HepG2 (cell line): ENCODE measurements at regions not wholly inside any gene's neighbourhood (a gene's known extent, or its start where the extent isn't known, plus 50 kb on each side); places are given as distances from the start of the nearest gene placed in this dataset.

Source experiments
- ATAC-seq: fragments of 200-7000 bp; cut with Tn5 transposase; 3 replicates; pipeline ENCODE4 v1.9.1; 2020; ENCODE audit warnings: mild to moderate bottlenecking, moderate library complexity
- BruUV-seq: library from RNA; stranded (reverse); fragments of 400-500 nt; replicated peaks from 2 replicates; lab custom pipeline; 2021; lab: Mats Ljungman, UMichigan
- CTCF ChIA-PET: fragments of 300-600 bp; formaldehyde crosslinking; extraction: SDS; loops from one replicate; lab custom pipeline; 2021; ENCODE audit warnings: low total read pairs, inconsistent platforms, low intra/inter-chr PET ratio; lab: Yijun Ruan, JAX
- POLR2A ChIA-PET: fragments of 350-600 bp; sonication (Branson Sonifier 250); formaldehyde crosslinking; loops from one replicate; lab custom pipeline; 2020; ENCODE audit warnings: antibody characterized with exemption, inconsistent platforms; lab: Yijun Ruan, JAX
- DNase-seq: peaks from one replicate; pipeline ENCODE4 v3.0.0-alpha.2; 2015; ENCODE audit warnings: low spot score
- FAIRE-seq: peaks from 3 replicates; lab custom pipeline; 2011; peaks lifted over from hg19 to GRCh38; lab: Jason Lieb, UNC
- H2AFZ ChIP-seq: one replicate; pipeline ENCODE4 v1.6.1; 2011; ENCODE audit warnings: low read length, inconsistent platforms
- H3K27ac ChIP-seq: fragments of 300-600 bp; 3 replicates; pipeline ENCODE4 v1.8.0; 2011; ENCODE audit warnings: mixed run types, mild to moderate bottlenecking, mixed read lengths, low read length, inconsistent platforms; ENCODE audit not compliant: insufficient read depth; ENCODE audit errors: extremely low read length
- H3K27me3 ChIP-seq, 2 experiments: fragments of 200-600 bp in 1 of 2; 2 replicates in 1 of 2; 3 replicates in 1 of 2; pipeline versions ENCODE4 v1.6.0 to v1.8.0; 2011; ENCODE audit warnings: low read length in 2 of 2, mild to moderate bottlenecking in 2 of 2, moderate library complexity in 2 of 2, inconsistent platforms in 1 of 2; ENCODE audit not compliant: insufficient read depth in 2 of 2, control insufficient read depth in 1 of 2
- H3K36me3 ChIP-seq, 2 experiments: fragments of 200-600 bp in 1 of 2; replicated peaks in 1 of 2; 2 replicates in 1 of 2; 3 replicates in 1 of 2; pipeline versions ENCODE4 v1.5.1 to v1.8.0; 2011; ENCODE audit warnings: low read length in 2 of 2, inconsistent platforms in 1 of 2; ENCODE audit not compliant: insufficient read depth in 2 of 2, control insufficient read depth in 1 of 2
- H3K4me1 ChIP-seq: 2 replicates; pipeline ENCODE4 v1.5.1; 2012; ENCODE audit warnings: low read length, inconsistent platforms; ENCODE audit not compliant: insufficient read depth
- H3K4me2 ChIP-seq: 2 replicates; pipeline ENCODE4 v1.6.0; 2011; ENCODE audit warnings: low read depth, low read length, inconsistent platforms
- H3K4me3 ChIP-seq, 3 experiments: fragments of 200-600 bp in 1 of 3; sonication (generic), shearing (Covaris generic) in 1 of 3; replicated peaks in 1 of 3; 2 replicates each; pipeline ENCODE4 v1.5.1; 2011 to 2016; ENCODE audit warnings: low read length in 3 of 3, inconsistent platforms in 2 of 3, low read depth in 2 of 3, mild to moderate bottlenecking in 2 of 3, control low read depth in 1 of 3, mixed read lengths in 1 of 3; ENCODE audit not compliant: insufficient read depth in 1 of 3
- H3K79me2 ChIP-seq: one replicate; pipeline ENCODE4 v1.6.1; 2011; ENCODE audit warnings: low read length, inconsistent platforms; ENCODE audit not compliant: insufficient read depth
- H3K9ac ChIP-seq: 2 replicates; pipeline ENCODE4 v1.6.0; 2011; ENCODE audit warnings: mild to moderate bottlenecking, low read depth, low read length, inconsistent platforms; ENCODE audit not compliant: insufficient read depth
- H3K9me3 ChIP-seq: 2 replicates; pipeline ENCODE4 v1.5.1; 2012; ENCODE audit warnings: mild to moderate bottlenecking, low read length
- H4K20me1 ChIP-seq: 2 replicates; pipeline ENCODE4 v1.6.0; 2011; ENCODE audit warnings: inconsistent platforms, mild to moderate bottlenecking, low read length, moderate library complexity; ENCODE audit not compliant: insufficient read depth
- AGO1 ChIP-seq: fragments of 200-400 bp; formaldehyde crosslinking; IDR thresholded peaks from 2 replicates; pipeline ENCODE4 v1.6.1; 2017; ENCODE audit warnings: mild to moderate bottlenecking, low read depth, low read length, moderate library complexity; ENCODE audit not compliant: poor library complexity, severe bottlenecking
- E2F1 ChIP-seq: sonication (generic); formaldehyde crosslinking; IDR thresholded peaks from 2 replicates; pipeline ENCODE4 v1.5.0; 2020; ENCODE audit warnings: missing genetic modification reagents
- MYC ChIP-seq: sonication (generic); formaldehyde crosslinking; IDR thresholded peaks from 2 replicates; pipeline ENCODE4 v1.9.0; 2021; ENCODE audit warnings: missing genetic modification reagents, borderline replicate concordance
- PRMT3 ChIP-seq: sonication (generic); formaldehyde crosslinking; IDR thresholded peaks from 2 replicates; pipeline ENCODE4 v1.8.1; 2022; ENCODE audit warnings: low read depth, mild to moderate bottlenecking, moderate library complexity, missing genetic modification reagents, borderline replicate concordance
- RBFOX2 ChIP-seq: fragments of 200-400 bp; formaldehyde crosslinking; IDR thresholded peaks from 2 replicates; pipeline ENCODE4 v1.6.1; 2017; ENCODE audit warnings: low read depth, mild to moderate bottlenecking, low read length
- ZBTB37 ChIP-seq: sonication (generic); formaldehyde crosslinking; IDR thresholded peaks from 2 replicates; pipeline ENCODE4 v1.4.0; 2020; ENCODE audit warnings: mild to moderate bottlenecking, missing genetic modification reagents
- ZNF235 ChIP-seq: sonication (generic); formaldehyde crosslinking; IDR thresholded peaks from 2 replicates; pipeline ENCODE4 v1.8.1; 2023; ENCODE audit warnings: mild to moderate bottlenecking, missing genetic modification reagents, borderline replicate concordance
- ZNF296 ChIP-seq: sonication (generic); formaldehyde crosslinking; conservative IDR thresholded peaks from 2 replicates; pipeline ENCODE4 v1.5.0; 2020; ENCODE audit warnings: mild to moderate bottlenecking, missing genetic modification reagents
- ZNF605 ChIP-seq: sonication (generic); formaldehyde crosslinking; IDR thresholded peaks from 2 replicates; pipeline ENCODE4 v1.8.0; 2022; ENCODE audit warnings: mild to moderate bottlenecking, missing genetic modification reagents
- ZNF747 ChIP-seq: sonication (generic); formaldehyde crosslinking; IDR thresholded peaks from 2 replicates; pipeline ENCODE4 v1.8.1; 2023; ENCODE audit warnings: missing genetic modification reagents, mild to moderate bottlenecking, borderline replicate concordance
- in situ Hi-C: cut with HindIII; loops from 2 replicates; pipeline ENCODE4 v1.10.0; 2017; ENCODE audit warnings: low pct_unique_long_range_greater_than_20kb; ENCODE audit not compliant: extremely low pct_ligation_motif_present
- intact Hi-C: fragments of 100-400 bp; cut with micrococcal nuclease; formaldehyde crosslinking; loops from one replicate; pipeline ENCODE4 v1.10.0; 2022; ENCODE audit not compliant: unreplicated experiment

- no peak for DNase-seq
- intact Hi-C loops (no loop called here), in situ Hi-C loops (no loop called here)
- Histone ChIP-seq H3K4me1 (no peaks in the 10 kb centered on the region), H3K79me2 (no peaks in the 10 kb centered on the region), H3K27ac (no peak overlapping the region), H3K4me2 (no peak overlapping the region), H3K4me3 (no peak overlapping the region), H4K20me1 (no peaks in the 10 kb centered on the region), H3K27me3 (no peaks in the 10 kb centered on the region), H3K9me3 (peaks cover 16% of the 10 kb centered on the region; the same call in 1 of the 2 replicates), H3K36me3 (no peaks in the 10 kb centered on the region), H2AFZ (no peak overlapping the region), H3K9ac (no peak overlapping the region)
- ATAC-seq = no peak
- BruUV-seq = no TSS peak
- no peak for FAIRE-seq
- CTCF ChIA-PET = no interaction called here
- TF ChIP-seq ZNF235 (CRISPR knock-in tag) = no peak
- TF ChIP-seq E2F1 (CRISPR knock-in tag) = no peak
- no peak for TF ChIP-seq RBFOX2
- no peak for TF ChIP-seq ZBTB37 (CRISPR knock-in tag)
- TF ChIP-seq ZNF747 (CRISPR knock-in tag) = no peak
- no peak for TF ChIP-seq PRMT3
- no peak for TF ChIP-seq AGO1
- TF ChIP-seq MYC (CRISPR knock-in tag) = no peak
- no peak for TF ChIP-seq ZNF296
- TF ChIP-seq ZNF605 (CRISPR knock-in tag) = no peak
- POLR2A ChIA-PET = no interaction called here
Measured at GRCh38 chr14:48319823-48320222, 644.4 kb upstream of the MDGA2 start.
